Uterus (tissue), 2 donors: ENCODE measurements at regions not wholly inside any gene's neighbourhood (a gene's known extent, or its start where the extent isn't known, plus 50 kb on each side); places are given as distances from the start of the nearest gene placed in this dataset.

Experiments
- CTCF ChIP-seq, 4 experiments: fragments of 200-600 bp in 2 of 4; fragments of 450-650 bp in 2 of 4; sonication (generic) in 2 of 4; IDR thresholded peaks; one replicate each; pipeline ENCODE4 v1.5.1; 2016 to 2019; ENCODE audit warnings: antibody characterized with exemption in 4 of 4, mild to moderate bottlenecking in 2 of 4, moderate library complexity in 1 of 4
- POLR2A ChIP-seq, 2 donors: fragments of 450-650 bp; IDR thresholded peaks; one replicate each; pipeline ENCODE4 v1.6.1; 2016; ENCODE audit warnings: antibody characterized with exemption in 2 of 2, mild to moderate bottlenecking in 1 of 2, moderate library complexity in 1 of 2

- no peak for TF ChIP-seq CTCF (IDR thresholded peaks at IDR 0.05)
- no peak for TF ChIP-seq POLR2A (IDR thresholded peaks at IDR 0.05)
Observed at GRCh38 chr16:55242667-55243066, 81.3 kb upstream of the IRX6 start.
